GM13976 (cell line): ENCODE measurements at regions not wholly inside any gene's neighbourhood (a gene's known extent, or its start where the extent isn't known, plus 50 kb on each side); places are given as distances from the start of the nearest gene placed in this dataset.

ENCODE experiments used
- DNase-seq: peaks from one replicate; pipeline ENCODE4 v3.0.0; 2012; ENCODE audit warnings: low spot score
- in situ Hi-C: fragments of 300-500 bp; cut with MboI; formaldehyde crosslinking; loops from one replicate; pipeline ENCODE4 v1.12.0; 2022; ENCODE audit warnings: low sequenced_read_pairs, mixed read lengths, inconsistent platforms; ENCODE audit not compliant: unreplicated experiment
- TF ChIP-seq, protein P1 (sequence below): IDR thresholded peaks from 2 replicates; pipeline ENCODE4 v1.5.1; 2012; ENCODE audit warnings: borderline replicate concordance, mild to moderate bottlenecking; ENCODE audit not compliant: insufficient read depth; ENCODE audit errors: extremely low read depth, missing control alignments, control extremely low read depth

GRCh38 chr7:106813705-106814305, 51.3 kb upstream of the PIK3CG start:
- DNase-seq, result no peak
- in situ Hi-C loops, result no loop called here
- TF ChIP-seq, protein P1, sequence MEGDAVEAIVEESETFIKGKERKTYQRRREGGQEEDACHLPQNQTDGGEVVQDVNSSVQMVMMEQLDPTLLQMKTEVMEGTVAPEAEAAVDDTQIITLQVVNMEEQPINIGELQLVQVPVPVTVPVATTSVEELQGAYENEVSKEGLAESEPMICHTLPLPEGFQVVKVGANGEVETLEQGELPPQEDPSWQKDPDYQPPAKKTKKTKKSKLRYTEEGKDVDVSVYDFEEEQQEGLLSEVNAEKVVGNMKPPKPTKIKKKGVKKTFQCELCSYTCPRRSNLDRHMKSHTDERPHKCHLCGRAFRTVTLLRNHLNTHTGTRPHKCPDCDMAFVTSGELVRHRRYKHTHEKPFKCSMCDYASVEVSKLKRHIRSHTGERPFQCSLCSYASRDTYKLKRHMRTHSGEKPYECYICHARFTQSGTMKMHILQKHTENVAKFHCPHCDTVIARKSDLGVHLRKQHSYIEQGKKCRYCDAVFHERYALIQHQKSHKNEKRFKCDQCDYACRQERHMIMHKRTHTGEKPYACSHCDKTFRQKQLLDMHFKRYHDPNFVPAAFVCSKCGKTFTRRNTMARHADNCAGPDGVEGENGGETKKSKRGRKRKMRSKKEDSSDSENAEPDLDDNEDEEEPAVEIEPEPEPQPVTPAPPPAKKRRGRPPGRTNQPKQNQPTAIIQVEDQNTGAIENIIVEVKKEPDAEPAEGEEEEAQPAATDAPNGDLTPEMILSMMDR, result no peak

DNA sequence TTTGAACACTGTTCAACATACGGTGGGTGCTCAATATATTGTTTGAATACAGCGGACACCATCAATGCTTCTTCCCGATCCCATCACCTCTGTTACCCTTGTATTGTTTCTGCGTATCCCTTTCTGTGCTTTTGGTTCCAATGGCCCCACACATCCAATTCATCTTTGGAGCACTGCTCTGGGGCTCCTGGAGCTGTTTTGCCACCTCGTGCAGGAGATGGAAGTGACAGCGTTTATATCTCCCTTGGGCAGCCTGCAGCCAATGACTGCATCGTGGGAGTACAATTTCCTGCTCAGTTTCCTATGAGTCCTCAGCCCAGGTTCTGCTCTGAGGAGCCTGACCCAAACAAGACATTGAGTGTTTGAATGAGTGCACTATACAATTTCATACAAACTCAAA, 50.2 kb upstream of the PIK3CG start:
- TF ChIP-seq, protein P1, result no peak
- DNase-seq, result no peak
- in situ Hi-C loops, result no loop called here
